ENCODE measurements at regions not wholly inside any gene's neighbourhood (a gene's known extent, or its start where the extent isn't known, plus 50 kb on each side); places are given as distances from the start of the nearest gene placed in this dataset.

DNA sequence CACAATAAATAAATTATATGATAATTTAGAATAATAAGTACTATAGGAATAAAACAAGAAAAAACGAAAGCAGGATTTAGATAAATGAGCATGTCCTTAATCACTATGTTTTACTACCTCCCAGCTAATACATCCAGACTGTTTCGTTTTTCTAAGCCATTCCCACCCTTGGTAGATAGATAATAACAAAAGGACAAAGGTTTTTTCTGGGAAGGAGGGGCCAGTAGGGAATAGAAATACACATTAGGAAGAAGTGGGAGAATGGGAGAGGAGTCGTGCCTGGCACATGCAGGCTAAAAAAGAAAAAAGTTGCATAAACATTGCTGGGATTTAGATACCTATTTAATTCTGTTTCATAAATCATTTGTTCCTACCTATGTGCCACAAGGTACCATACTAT is 97.1 kb downstream of the MTX3 start:
- H3K4me1 ChIP-seq (ENCODE audit: insufficient read depth, low read length, poor library complexity, severe bottlenecking), result peaks cover 24% of the 10 kb centered on the region
- ChIA-PET CTCF (ENCODE audit: unreplicated experiment) (no interaction called here), POLR2A (no interaction called here)
- DNase-seq (ENCODE audit: low spot score), result no peak
- TF ChIP-seq, protein P1, sequence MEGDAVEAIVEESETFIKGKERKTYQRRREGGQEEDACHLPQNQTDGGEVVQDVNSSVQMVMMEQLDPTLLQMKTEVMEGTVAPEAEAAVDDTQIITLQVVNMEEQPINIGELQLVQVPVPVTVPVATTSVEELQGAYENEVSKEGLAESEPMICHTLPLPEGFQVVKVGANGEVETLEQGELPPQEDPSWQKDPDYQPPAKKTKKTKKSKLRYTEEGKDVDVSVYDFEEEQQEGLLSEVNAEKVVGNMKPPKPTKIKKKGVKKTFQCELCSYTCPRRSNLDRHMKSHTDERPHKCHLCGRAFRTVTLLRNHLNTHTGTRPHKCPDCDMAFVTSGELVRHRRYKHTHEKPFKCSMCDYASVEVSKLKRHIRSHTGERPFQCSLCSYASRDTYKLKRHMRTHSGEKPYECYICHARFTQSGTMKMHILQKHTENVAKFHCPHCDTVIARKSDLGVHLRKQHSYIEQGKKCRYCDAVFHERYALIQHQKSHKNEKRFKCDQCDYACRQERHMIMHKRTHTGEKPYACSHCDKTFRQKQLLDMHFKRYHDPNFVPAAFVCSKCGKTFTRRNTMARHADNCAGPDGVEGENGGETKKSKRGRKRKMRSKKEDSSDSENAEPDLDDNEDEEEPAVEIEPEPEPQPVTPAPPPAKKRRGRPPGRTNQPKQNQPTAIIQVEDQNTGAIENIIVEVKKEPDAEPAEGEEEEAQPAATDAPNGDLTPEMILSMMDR (conservative IDR thresholded peaks at IDR 0.05; ENCODE audit: low read length), result no peak
- no peak for TF ChIP-seq EZH2phosphoT487 (IDR thresholded peaks at IDR 0.05; ENCODE audit: borderline replicate concordance, low read depth, low read length)
- peaks cover 6% of the 10 kb centered on the region; the same call in 1 of the 2 replicates for H3K36me3 ChIP-seq (ENCODE audit: insufficient read depth, low read length)
- H3K9me2 ChIP-seq (ENCODE audit: insufficient read depth, low read length), result no peaks in the 10 kb centered on the region
- intact Hi-C loops (cut with micrococcal nuclease; ENCODE audit: unreplicated experiment), result no loop called here
- H4K20me1 ChIP-seq (ENCODE audit: insufficient read depth, low read length), result no peaks in the 10 kb centered on the region
- H3K79me2 ChIP-seq (ENCODE audit: insufficient read depth, low read depth, low read length), result no peaks in the 10 kb centered on the region
- H3K4me3 ChIP-seq (ENCODE audit: low read depth, low read length, poor library complexity, severe bottlenecking), result no peak overlapping the region
- BruUV-seq (replicated peaks), result no TSS peak
- no peak overlapping the region for H3K4me2 ChIP-seq (ENCODE audit: low read length)
- no peak overlapping the region for H3K27ac ChIP-seq (ENCODE audit: low read depth, low read length, poor library complexity, severe bottlenecking)
- no peak overlapping the region for H2AFZ ChIP-seq (ENCODE audit: low read length)
- peaks cover 6% of the 10 kb centered on the region for H3K9me3 ChIP-seq (ENCODE audit: low read length)

DNA sequence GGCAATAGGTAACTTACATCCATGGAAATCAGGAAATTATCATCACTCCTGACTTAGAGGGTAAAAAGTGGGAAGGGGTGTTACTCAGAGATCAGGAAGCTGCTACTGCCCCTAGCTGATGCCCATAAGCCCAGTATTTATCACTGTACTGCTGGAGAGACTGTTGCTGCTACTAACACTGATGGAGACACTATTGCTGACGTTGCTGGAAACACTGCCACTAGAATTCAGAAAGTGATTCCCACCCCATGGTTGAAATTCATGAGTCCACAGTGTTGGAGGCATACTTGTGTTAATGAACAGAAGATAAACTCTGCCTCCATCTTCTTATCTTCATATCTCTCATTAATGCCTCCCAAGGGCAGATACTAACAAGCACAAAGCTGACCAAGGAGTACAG is 97.6 kb downstream of the MTX3 start:
- CTCF ChIA-PET (ENCODE audit: unreplicated experiment), result no interaction called here
- TF ChIP-seq, protein P1 (conservative IDR thresholded peaks at IDR 0.05; ENCODE audit: low read length), result no peak
- TF ChIP-seq EZH2phosphoT487 (IDR thresholded peaks at IDR 0.05; ENCODE audit: borderline replicate concordance, low read depth, low read length), result no peak
- BruUV-seq (replicated peaks), result no TSS peak
- H3K79me2 ChIP-seq (ENCODE audit: insufficient read depth, low read depth, low read length), result no peaks in the 10 kb centered on the region
- POLR2A ChIA-PET, result no interaction called here
- peaks cover 24% of the 10 kb centered on the region for H3K4me1 ChIP-seq (ENCODE audit: insufficient read depth, low read length, poor library complexity, severe bottlenecking)
- H3K4me2 ChIP-seq (ENCODE audit: low read length), result no peak overlapping the region
- no peaks in the 10 kb centered on the region for H3K9me2 ChIP-seq (ENCODE audit: insufficient read depth, low read length)
- intact Hi-C loops (cut with micrococcal nuclease; ENCODE audit: unreplicated experiment), result no loop called here
- no peak overlapping the region for H3K27ac ChIP-seq (ENCODE audit: low read depth, low read length, poor library complexity, severe bottlenecking)
- H3K9me3 ChIP-seq (ENCODE audit: low read length), result peaks cover 11% of the 10 kb centered on the region
- H3K36me3 ChIP-seq (ENCODE audit: insufficient read depth, low read length), result peaks cover 11% of the 10 kb centered on the region; the same call in 1 of the 2 replicates
- H4K20me1 ChIP-seq (ENCODE audit: insufficient read depth, low read length), result no peaks in the 10 kb centered on the region
- DNase-seq (ENCODE audit: low spot score), result no peak
- no peak overlapping the region for H3K4me3 ChIP-seq (ENCODE audit: low read depth, low read length, poor library complexity, severe bottlenecking)
- no peak overlapping the region for H2AFZ ChIP-seq (ENCODE audit: low read length)

DNA sequence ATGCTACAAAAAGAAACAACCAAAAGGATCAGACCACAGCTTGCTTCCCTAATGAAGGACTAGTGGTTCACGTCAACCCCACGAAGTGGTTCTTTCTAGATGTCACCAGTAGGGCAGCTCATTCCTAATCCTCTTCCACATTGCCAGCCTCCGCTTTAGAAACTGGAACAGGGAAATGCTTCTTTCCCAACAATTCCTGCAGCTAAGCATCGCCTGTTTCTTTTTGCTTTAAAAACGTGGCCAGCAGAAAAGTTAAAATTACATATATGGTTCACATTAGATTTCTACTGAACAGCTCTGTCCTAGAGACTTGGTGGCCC is 100.2 kb downstream of the MTX3 start:
- TF ChIP-seq, protein P1 (conservative IDR thresholded peaks at IDR 0.05; ENCODE audit: low read length), result no peak
- TF ChIP-seq EZH2phosphoT487 (IDR thresholded peaks at IDR 0.05; ENCODE audit: borderline replicate concordance, low read depth, low read length), result no peak
- peaks cover 46% of the 10 kb centered on the region for H3K4me1 ChIP-seq (ENCODE audit: insufficient read depth, low read length, poor library complexity, severe bottlenecking)
- CTCF ChIA-PET (ENCODE audit: unreplicated experiment), result interaction anchor here (1.1 to 1.3 kb wide), 2 partner anchors 9 to 15 kb away, joined by 3 to 5 read pairs; no protein-coding TSS in a partner anchor

More for the DNA sequence above, 100.2 kb downstream of the MTX3 start:
- no TSS peak for BruUV-seq (replicated peaks)
- H3K9me2 ChIP-seq (ENCODE audit: insufficient read depth, low read length), result no peaks in the 10 kb centered on the region
- POLR2A ChIA-PET, result interaction anchor here (0.8 to 1.2 kb wide), 4 partner anchors 12 to 413 kb away, joined by 3 to 4 read pairs (median 3); no protein-coding TSS in a partner anchor
- peaks cover 25% of the 10 kb centered on the region for H3K36me3 ChIP-seq (ENCODE audit: insufficient read depth, low read length)
- no peaks in the 10 kb centered on the region for H3K79me2 ChIP-seq (ENCODE audit: insufficient read depth, low read depth, low read length)
- H3K4me3 ChIP-seq (ENCODE audit: low read depth, low read length, poor library complexity, severe bottlenecking), result no peak overlapping the region
- H3K27ac ChIP-seq (ENCODE audit: low read depth, low read length, poor library complexity, severe bottlenecking), result peak overlapping the region; percentile 71
- peaks cover 26% of the 10 kb centered on the region for H3K9me3 ChIP-seq (ENCODE audit: low read length)
- peak overlapping the region; percentile 64 for H2AFZ ChIP-seq (ENCODE audit: low read length)
- intact Hi-C loops (cut with micrococcal nuclease; ENCODE audit: unreplicated experiment), result no loop called here
- no peaks in the 10 kb centered on the region for H4K20me1 ChIP-seq (ENCODE audit: insufficient read depth, low read length)
- peak overlapping the region; percentile 27; the same call in 1 of the 2 replicates for H3K4me2 ChIP-seq (ENCODE audit: low read length)
- no peak for DNase-seq (ENCODE audit: low spot score)

Data from OCI-LY7 (cell line).